ENCODE measurements at regions not wholly inside any gene's neighbourhood (a gene's known extent, or its start where the extent isn't known, plus 50 kb on each side); places are given as distances from the start of the nearest gene placed in this dataset.

DNA sequence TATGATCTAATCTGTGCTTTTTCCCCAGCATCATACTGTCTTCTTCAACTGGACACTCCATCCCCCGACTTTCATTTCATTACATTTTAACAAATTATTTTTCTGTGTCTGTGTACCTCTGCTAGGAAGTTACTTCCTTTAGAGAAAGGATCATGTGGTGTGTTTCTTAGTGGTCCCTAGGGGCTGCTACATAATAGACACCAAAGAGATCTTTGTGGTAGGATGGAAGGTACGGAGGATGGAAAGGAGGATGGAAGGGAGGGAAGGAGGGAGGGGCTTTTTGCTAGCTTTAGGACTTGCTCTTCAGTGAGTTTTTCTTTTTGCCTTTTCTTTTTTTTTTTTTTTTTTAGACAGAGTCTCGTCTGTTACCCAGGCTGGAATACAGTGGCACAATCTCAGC, 95.7 kb downstream of the TNFAIP3 start:
- Histone ChIP-seq H3K4me2 (ENCODE audit: low read length) (no peak overlapping the region), H3K9ac (ENCODE audit: low read length) (no peak overlapping the region), H3K9me3 (ENCODE audit: low read length) (peaks cover 3% of the 10 kb centered on the region), H4K20me1 (ENCODE audit: insufficient read depth) (no peaks in the 10 kb centered on the region), H3K27me3 (ENCODE audit: insufficient read depth, low read depth, low read length) (no peaks in the 10 kb centered on the region), H3K27ac (ENCODE audit: low read length) (no peak overlapping the region), H3K36me3 (ENCODE audit: insufficient read depth, low read length) (no peaks in the 10 kb centered on the region), H3K9me2 (ENCODE audit: insufficient read depth, low read length) (no peaks in the 10 kb centered on the region), H3K79me2 (replicated peaks; ENCODE audit: insufficient read depth, low read length) (no peaks in the 10 kb centered on the region), H3K4me3 (ENCODE audit: low read length) (no peak overlapping the region), H2AFZ (ENCODE audit: low read depth, low read length) (no peak overlapping the region), H3F3A (ENCODE audit: insufficient read depth, low read length, poor library complexity, severe bottlenecking) (no peaks in the 10 kb centered on the region)
- no peak for TF ChIP-seq EP300 (conservative IDR thresholded peaks at IDR 0.05; ENCODE audit: poor library complexity, severe bottlenecking)
- TF ChIP-seq SMC3 (conservative IDR thresholded peaks at IDR 0.05; ENCODE audit: poor library complexity), result no peak
- no peak for TF ChIP-seq EZH2 (IDR thresholded peaks at IDR 0.05; ENCODE audit: borderline replicate concordance, insufficient read depth, low read length, poor library complexity, severe bottlenecking)
- TF ChIP-seq MXI1 (conservative IDR thresholded peaks at IDR 0.05; ENCODE audit: poor library complexity, severe bottlenecking), result no peak
- TF ChIP-seq, protein P1, sequence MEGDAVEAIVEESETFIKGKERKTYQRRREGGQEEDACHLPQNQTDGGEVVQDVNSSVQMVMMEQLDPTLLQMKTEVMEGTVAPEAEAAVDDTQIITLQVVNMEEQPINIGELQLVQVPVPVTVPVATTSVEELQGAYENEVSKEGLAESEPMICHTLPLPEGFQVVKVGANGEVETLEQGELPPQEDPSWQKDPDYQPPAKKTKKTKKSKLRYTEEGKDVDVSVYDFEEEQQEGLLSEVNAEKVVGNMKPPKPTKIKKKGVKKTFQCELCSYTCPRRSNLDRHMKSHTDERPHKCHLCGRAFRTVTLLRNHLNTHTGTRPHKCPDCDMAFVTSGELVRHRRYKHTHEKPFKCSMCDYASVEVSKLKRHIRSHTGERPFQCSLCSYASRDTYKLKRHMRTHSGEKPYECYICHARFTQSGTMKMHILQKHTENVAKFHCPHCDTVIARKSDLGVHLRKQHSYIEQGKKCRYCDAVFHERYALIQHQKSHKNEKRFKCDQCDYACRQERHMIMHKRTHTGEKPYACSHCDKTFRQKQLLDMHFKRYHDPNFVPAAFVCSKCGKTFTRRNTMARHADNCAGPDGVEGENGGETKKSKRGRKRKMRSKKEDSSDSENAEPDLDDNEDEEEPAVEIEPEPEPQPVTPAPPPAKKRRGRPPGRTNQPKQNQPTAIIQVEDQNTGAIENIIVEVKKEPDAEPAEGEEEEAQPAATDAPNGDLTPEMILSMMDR (IDR thresholded peaks at IDR 0.05; ENCODE audit: poor library complexity, severe bottlenecking), result no peak
- no peak for TF ChIP-seq RAD21 (conservative IDR thresholded peaks at IDR 0.05)
- no peak for TF ChIP-seq TAF1 (IDR thresholded peaks at IDR 0.05; ENCODE audit: low read depth)
- no peak for TF ChIP-seq POLR2AphosphoS5 (IDR thresholded peaks at IDR 0.05)
- TF ChIP-seq, protein P2, sequence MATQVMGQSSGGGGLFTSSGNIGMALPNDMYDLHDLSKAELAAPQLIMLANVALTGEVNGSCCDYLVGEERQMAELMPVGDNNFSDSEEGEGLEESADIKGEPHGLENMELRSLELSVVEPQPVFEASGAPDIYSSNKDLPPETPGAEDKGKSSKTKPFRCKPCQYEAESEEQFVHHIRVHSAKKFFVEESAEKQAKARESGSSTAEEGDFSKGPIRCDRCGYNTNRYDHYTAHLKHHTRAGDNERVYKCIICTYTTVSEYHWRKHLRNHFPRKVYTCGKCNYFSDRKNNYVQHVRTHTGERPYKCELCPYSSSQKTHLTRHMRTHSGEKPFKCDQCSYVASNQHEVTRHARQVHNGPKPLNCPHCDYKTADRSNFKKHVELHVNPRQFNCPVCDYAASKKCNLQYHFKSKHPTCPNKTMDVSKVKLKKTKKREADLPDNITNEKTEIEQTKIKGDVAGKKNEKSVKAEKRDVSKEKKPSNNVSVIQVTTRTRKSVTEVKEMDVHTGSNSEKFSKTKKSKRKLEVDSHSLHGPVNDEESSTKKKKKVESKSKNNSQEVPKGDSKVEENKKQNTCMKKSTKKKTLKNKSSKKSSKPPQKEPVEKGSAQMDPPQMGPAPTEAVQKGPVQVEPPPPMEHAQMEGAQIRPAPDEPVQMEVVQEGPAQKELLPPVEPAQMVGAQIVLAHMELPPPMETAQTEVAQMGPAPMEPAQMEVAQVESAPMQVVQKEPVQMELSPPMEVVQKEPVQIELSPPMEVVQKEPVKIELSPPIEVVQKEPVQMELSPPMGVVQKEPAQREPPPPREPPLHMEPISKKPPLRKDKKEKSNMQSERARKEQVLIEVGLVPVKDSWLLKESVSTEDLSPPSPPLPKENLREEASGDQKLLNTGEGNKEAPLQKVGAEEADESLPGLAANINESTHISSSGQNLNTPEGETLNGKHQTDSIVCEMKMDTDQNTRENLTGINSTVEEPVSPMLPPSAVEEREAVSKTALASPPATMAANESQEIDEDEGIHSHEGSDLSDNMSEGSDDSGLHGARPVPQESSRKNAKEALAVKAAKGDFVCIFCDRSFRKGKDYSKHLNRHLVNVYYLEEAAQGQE (IDR thresholded peaks at IDR 0.05; ENCODE audit: borderline replicate concordance), result no peak

GRCh38 chr6:137964876-137965275, 97.8 kb downstream of the TNFAIP3 start:
- Histone ChIP-seq H3K27me3 (ENCODE audit: insufficient read depth, low read depth, low read length) (no peaks in the 10 kb centered on the region), H3K4me3 (ENCODE audit: low read length) (no peak overlapping the region), H3K79me2 (replicated peaks; ENCODE audit: insufficient read depth, low read length) (no peaks in the 10 kb centered on the region), H3K9me2 (ENCODE audit: insufficient read depth, low read length) (no peaks in the 10 kb centered on the region), H3K27ac (ENCODE audit: low read length) (no peak overlapping the region), H3K9ac (ENCODE audit: low read length) (no peak overlapping the region), H3K36me3 (ENCODE audit: insufficient read depth, low read length) (no peaks in the 10 kb centered on the region), H3K9me3 (ENCODE audit: low read length) (peaks cover 1% of the 10 kb centered on the region), H2AFZ (ENCODE audit: low read depth, low read length) (no peak overlapping the region), H4K20me1 (ENCODE audit: insufficient read depth) (no peaks in the 10 kb centered on the region), H3K4me2 (ENCODE audit: low read length) (no peak overlapping the region), H3F3A (ENCODE audit: insufficient read depth, low read length, poor library complexity, severe bottlenecking) (no peaks in the 10 kb centered on the region)
- TF ChIP-seq EP300 (conservative IDR thresholded peaks at IDR 0.05; ENCODE audit: poor library complexity, severe bottlenecking), result no peak
- TF ChIP-seq SMC3 (conservative IDR thresholded peaks at IDR 0.05; ENCODE audit: poor library complexity), result no peak
- no peak for TF ChIP-seq TAF1 (IDR thresholded peaks at IDR 0.05; ENCODE audit: low read depth)
- no peak for TF ChIP-seq EZH2 (IDR thresholded peaks at IDR 0.05; ENCODE audit: borderline replicate concordance, insufficient read depth, low read length, poor library complexity, severe bottlenecking)
- TF ChIP-seq RAD21 (conservative IDR thresholded peaks at IDR 0.05), result no peak
- TF ChIP-seq MXI1 (conservative IDR thresholded peaks at IDR 0.05; ENCODE audit: poor library complexity, severe bottlenecking), result no peak
- TF ChIP-seq, protein P1 (IDR thresholded peaks at IDR 0.05; ENCODE audit: poor library complexity, severe bottlenecking), result no peak
- TF ChIP-seq POLR2AphosphoS5 (IDR thresholded peaks at IDR 0.05), result no peak
- TF ChIP-seq, protein P2 (IDR thresholded peaks at IDR 0.05; ENCODE audit: borderline replicate concordance), result no peak

Data from neural cell (in vitro differentiated cells).